T follicular helper cell (primary cell): ENCODE measurements at regions not wholly inside any gene's neighbourhood (a gene's known extent, or its start where the extent isn't known, plus 50 kb on each side); places are given as distances from the start of the nearest gene placed in this dataset.

Experiments
- DNase-seq: peaks from one replicate; pipeline ENCODE4 v3.0.0-alpha.2; 2020; ENCODE audit warnings: low read depth

- DNase-seq, result no peak
Observed at GRCh38 chr22:49368976-49369725, 458.5 kb downstream of the BRD1 start.

GRCh38 chr22:49368221-49368975 lies 459.3 kb downstream of the BRD1 start:
- no peak for DNase-seq

- DNase-seq, result no peak
Observed at GRCh38 chr22:49367041-49367697, 460.5 kb downstream of the BRD1 start.

DNA sequence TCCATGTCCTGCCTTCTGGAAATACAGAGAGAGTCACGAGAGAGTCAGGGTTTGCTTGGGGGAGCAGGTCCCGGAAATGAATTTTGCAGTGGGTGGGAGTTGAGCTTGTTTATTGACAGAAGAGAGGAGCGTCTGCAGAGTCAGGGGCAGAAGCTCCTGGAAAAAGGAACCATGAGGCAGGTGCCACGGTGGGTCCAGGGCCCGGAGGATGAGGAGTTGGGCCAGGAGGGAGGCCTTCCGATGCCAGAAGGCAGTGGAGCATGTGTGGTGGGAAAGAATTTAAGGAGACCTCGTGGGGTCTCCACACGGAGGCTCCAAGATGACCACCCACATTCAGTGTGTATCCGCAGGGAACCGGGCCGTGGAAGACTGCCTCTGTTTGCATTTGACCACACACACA lies 461.2 kb downstream of the BRD1 start:
- DNase-seq, result no peak

DNA sequence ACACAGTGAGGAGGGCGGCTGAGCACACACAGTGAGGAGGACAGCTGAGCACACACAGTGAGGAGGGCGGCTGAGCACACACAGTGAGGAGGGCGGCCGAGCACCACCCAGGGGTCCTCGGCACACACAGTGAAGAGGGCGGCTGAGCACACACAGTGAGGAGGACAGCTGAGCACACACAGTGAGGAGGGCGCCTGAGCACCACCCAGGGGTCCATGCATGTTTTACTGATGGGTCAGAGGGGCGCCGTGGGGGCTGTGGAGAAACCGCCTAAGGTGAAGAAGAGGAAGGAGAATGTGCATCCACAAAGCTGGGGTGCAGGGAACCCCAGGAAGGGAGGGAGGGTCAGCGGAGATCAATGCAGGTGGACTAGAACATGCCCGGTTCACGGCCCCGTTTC lies 461.8 kb downstream of the BRD1 start:
- no peak for DNase-seq

GRCh38 chr22:49365191-49365837 lies 462.4 kb downstream of the BRD1 start:
- DNase-seq, result no peak

GRCh38 chr22:49364398-49364797 lies 463.3 kb downstream of the BRD1 start:
- DNase-seq, result no peak

DNA sequence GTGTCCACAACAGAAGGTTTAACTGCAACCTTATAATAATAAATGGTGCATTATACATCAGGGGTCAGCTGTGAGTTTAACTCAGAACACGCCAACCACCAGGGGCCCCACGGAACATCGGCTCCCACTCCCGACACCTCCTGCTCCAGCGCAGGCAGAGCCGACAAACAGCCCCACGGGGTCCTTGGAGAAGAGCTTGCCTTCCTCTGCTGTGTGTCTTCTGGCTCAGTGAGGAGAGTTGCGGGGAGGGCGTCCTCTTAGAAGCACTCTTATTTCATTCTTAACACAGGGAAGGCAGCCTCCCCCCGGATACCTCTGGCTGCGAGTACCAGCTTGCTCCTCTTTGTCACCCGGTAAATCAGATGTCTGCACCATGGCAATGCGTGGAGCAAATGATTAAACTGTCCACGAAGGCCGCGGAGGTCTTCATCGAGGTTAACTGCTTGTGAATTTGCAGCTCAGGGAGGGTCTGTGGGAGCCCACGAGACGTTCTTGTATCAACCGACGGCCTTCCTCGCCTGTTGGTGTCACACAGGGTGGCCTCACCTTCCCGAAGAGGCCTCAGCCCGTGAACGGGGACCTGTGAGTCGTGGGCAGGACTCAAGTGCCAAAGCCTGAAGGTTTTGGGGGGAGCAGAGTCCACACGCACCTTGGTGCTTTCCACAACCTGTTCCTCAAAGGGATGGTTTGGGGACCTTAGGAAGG lies 464.0 kb downstream of the BRD1 start:
- DNase-seq, result no peak

GRCh38 chr22:49362211-49362839 lies 465.3 kb downstream of the BRD1 start:
- DNase-seq, result no peak

DNA sequence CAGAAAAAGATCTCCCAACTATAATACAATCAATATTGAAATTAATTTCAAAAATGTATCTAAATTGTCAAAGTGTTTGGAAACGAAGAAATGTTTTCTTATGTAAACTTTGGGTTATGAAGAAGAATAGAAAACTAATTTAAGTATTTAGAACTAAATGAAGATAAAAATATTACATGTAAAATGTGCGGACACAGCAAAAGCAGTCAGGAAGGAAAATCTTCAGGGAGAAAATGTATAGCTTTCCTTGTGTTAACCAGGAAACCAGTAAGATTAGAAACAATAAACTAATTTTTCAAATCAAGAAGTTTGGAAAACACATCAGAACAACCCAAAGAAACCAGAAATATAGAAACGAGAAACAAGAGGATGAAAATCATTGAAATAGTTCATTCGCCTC lies 466.5 kb downstream of the BRD1 start:
- no peak for DNase-seq

- no peak for DNase-seq
Observed at GRCh38 chr22:49360746-49361145, 466.9 kb downstream of the BRD1 start.

DNA sequence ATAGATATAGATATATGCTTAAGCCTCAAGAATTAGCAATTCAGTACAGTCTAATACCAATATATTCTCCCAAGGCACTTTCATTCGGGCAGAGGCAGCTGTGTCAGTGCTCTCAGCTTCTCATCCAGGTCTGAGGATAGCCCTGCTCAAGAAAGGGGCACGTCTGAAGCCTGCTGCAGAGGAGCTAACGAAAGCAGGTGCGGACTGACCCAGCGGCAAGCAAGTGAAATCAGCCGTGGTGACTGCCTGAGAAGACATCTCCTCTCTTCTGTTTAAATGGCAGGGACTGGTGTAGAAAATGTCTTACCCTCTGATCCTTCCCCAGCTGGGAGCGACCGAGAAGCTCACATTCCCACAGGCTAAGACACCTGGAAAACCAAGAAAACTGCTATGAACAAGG lies 468.6 kb downstream of the BRD1 start:
- no peak for DNase-seq

DNA sequence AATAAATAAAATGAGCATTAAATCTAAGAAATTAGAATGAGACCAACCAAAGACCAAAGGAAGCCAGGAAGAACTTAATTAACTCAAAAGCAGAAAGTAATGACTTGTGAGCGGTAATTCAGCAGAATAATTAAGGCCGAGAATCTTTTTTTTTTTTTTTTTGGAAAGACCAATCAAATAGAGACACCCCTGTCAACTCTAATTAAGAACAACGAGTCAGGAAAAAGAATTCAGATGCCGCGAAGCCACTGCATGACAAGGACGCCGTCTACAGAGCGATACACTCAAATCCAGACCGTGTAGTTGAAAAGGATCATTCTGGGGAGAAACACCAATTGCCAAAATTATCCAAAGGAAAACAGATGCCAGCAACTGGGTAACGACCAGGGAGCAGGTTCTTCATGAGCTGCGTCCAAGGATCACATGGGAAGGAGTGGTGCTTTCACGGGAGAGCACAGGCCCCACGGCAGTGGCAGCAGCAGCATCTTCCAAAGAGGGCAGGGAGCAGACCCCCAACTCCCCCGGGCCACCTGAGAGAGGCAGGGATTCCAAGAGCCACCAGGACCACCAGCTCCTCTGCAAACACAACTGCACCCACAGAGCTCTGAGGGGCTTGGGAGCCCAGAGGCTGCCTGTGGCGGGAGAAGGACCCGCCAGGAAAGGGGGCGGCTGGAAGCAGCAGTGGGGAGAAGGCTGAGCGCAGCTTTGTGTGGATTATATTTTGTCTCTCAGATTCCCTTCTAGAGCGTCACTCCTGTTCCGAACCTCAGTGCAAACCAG lies 469.8 kb downstream of the BRD1 start:
- no peak for DNase-seq

DNA sequence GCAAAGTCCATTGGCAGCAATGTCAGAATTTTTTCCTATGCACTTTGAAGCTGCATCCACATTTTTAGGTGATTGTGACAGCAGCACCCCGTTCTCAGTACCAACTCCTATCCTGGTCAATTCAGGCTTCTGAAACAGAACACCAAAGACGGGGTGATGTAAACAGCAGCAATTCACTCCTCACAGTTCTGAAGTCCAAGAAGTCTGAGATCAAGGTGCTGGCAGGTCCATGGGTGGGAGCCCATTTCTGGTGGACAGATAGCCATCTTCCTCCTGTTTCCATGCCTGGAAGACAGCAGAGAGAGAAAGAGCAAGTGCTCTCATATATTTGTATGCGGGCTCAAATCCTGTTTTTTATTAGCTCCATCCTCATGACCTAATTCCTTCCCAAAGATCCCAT lies 471.2 kb downstream of the BRD1 start:
- DNase-seq, result no peak

DNA sequence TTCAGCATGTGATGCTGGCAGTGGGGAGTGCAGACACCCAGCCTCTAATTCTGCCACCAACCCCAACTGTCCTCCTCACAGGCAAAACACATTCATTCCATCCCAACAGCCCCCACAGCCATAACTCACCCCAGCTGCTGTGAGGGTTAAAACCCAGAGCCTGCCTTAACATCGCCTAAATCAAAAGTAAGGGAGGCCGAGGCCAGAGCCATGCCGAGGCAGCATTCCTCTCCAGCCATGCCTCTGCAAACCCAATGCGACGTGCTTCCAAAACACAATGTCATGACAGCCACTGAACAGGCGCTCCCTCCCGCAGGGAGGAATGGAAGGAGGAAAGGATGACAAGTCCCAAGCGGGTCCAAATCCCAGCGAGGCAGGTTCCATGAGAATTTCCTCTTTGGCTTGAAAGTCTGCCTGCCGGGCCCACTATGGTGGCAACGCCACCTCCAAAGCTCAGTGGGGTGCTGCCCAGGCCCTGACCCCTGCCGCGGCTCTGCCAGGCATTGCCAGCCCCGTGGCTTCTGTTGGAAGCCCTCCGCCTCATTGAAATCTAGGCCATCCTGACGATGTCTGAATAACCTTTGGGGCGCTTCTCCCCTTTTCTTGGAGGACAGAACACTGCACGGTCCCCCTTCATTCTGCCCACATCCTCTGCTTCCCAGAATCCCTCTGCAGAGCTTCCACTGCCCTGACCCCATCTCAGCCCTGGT lies 472.3 kb downstream of the BRD1 start:
- DNase-seq, result no peak

DNA sequence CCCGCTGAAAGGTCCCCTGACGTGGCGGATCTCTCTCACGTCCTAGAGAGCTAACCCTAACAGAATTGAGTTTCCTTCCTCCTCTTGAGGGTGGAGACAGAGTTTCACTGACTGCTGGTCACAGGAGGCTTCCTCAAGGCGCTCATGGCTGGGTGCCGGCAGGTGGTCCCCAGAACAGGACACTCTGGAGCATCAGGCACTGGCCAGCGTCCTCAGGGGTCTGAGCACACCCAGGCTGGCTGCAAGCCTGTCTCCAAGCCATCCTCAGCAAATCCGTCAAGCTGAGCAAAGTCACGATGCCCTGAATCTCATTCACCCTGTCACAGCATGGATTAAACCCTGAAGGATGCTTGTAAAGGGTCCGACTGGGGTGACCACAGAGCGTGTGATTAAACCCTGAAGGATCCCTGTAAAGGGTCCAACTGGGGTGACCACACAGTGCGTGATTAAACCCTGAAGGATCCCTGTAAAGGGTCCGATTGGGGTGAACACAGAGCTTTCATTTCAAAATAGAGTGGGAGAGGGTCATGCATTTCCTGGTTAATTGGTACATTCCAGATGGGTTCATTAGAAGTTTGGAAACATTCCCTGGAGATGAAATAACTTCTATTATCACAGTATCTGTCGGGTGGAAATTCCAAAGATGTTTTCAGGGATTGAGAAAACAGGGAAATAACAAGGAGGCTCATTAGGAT lies 473.0 kb downstream of the BRD1 start:
- DNase-seq, result no peak

- no peak for DNase-seq
Observed at GRCh38 chr22:49353235-49353634, 474.4 kb downstream of the BRD1 start.

DNA sequence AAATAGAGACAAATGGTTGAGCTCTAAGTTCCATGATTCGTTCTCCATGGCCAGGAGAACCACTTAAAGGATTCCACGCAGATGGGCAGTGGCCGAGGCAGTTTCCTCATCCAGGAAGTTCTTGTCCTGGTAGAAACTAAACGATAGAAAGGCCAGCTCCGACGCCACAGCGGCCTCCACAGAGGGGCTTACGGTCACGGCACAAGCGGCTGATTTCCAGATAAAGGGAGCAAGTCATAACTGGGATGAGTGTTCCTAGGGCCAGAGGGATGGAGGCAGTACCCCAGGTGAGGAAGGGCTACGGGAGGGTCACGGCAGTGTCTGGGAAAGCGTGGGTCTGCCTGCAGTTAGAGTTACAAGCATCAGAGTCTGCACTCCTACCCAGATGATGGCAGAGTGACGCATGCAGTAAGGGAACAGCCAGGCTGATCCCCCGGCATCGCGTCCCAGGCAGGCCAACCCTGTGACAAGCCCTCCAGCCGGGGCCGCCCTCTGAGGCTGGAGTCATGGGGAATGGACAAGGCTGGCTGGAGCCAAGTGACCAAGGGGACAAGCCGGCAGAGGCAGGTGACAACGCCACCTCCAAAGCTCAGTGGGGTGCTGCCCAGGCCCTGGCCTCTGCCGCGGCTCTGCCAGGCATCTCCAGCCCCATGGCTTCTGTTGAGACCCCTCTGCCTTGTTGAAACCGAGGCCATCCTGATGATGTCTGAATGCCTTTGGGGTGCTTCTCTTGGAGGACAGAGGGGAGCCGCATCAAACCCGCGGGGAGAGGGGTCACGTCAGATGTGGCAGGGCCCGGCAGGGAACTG lies 475.1 kb downstream of the BRD1 start:
- no peak for DNase-seq
